HG02938 (cell line): ENCODE measurements at regions not wholly inside any gene's neighbourhood (a gene's known extent, or its start where the extent isn't known, plus 50 kb on each side); places are given as distances from the start of the nearest gene placed in this dataset.

Experiments used
- ATAC-seq: cut with Tn5 transposase; IDR thresholded peaks from one replicate; pipeline ENCODE4 v1.9.1; 2021; ENCODE audit warnings: mild to moderate bottlenecking, moderate library complexity; ENCODE audit not compliant: unreplicated experiment

GRCh38 chr18:53937037-53937436, 287.4 kb downstream of the MBD2 start:
- ATAC-seq, result no peak

GRCh38 chr18:53935803-53936202, 288.7 kb downstream of the MBD2 start:
- no peak for ATAC-seq

GRCh38 chr18:53935399-53935798, 289.1 kb downstream of the MBD2 start:
- no peak for ATAC-seq

- no peak for ATAC-seq
Measured at GRCh38 chr18:53920312-53921075, 304.0 kb downstream of the MBD2 start.

GRCh38 chr18:53918091-53918490, 306.4 kb downstream of the MBD2 start:
- ATAC-seq, result no peak

- ATAC-seq, result no peak
Measured at GRCh38 chr18:53911200-53911599, 313.3 kb downstream of the MBD2 start.

GRCh38 chr18:53909668-53910067, 314.8 kb downstream of the MBD2 start:
- ATAC-seq, result no peak

- ATAC-seq, result no peak
Measured at GRCh38 chr18:53907921-53908320, 316.5 kb downstream of the MBD2 start.

GRCh38 chr18:53906681-53907080, 317.8 kb downstream of the MBD2 start:
- no peak for ATAC-seq

GRCh38 chr18:53894675-53895442, 329.6 kb downstream of the MBD2 start:
- ATAC-seq, result no peak

GRCh38 chr18:53887447-53887846, 337.0 kb downstream of the MBD2 start:
- no peak for ATAC-seq

GRCh38 chr18:53886058-53886457, 338.4 kb downstream of the MBD2 start:
- ATAC-seq, result no peak

- no peak for ATAC-seq
Measured at GRCh38 chr18:53883771-53884170, 340.7 kb downstream of the MBD2 start.

- ATAC-seq, result no peak
Measured at GRCh38 chr18:53874103-53874502, 350.4 kb downstream of the MBD2 start.

GRCh38 chr18:53864770-53865169, 359.7 kb downstream of the MBD2 start:
- no peak for ATAC-seq

- no peak for ATAC-seq
Measured at GRCh38 chr18:53862921-53863320, 361.5 kb downstream of the MBD2 start.

GRCh38 chr18:53861185-53861584, 363.3 kb downstream of the MBD2 start:
- no peak for ATAC-seq

GRCh38 chr18:53859764-53860163, 364.7 kb downstream of the MBD2 start:
- ATAC-seq, result no peak

- no peak for ATAC-seq
Measured at GRCh38 chr18:53850902-53851301, 373.6 kb downstream of the MBD2 start.

GRCh38 chr18:53843763-53844162, 380.7 kb downstream of the MBD2 start:
- ATAC-seq, result no peak

- no peak for ATAC-seq
Measured at GRCh38 chr18:53843113-53843760, 381.2 kb downstream of the MBD2 start.

GRCh38 chr18:53838746-53839145, 385.7 kb downstream of the MBD2 start:
- ATAC-seq, result no peak
